PFSK-1 (cell line): ENCODE measurements at regions not wholly inside any gene's neighbourhood (a gene's known extent, or its start where the extent isn't known, plus 50 kb on each side); places are given as distances from the start of the nearest gene placed in this dataset.

Experiments used
- FOXP2 ChIP-seq: optimal IDR thresholded peaks from 2 replicates; pipeline ENCODE3; 2011; ENCODE audit warnings: borderline replicate concordance, control low read depth, inconsistent platforms; ENCODE audit not compliant: insufficient read depth; ENCODE audit errors: extremely low read length, extremely low read depth
- POLR2AphosphoS5 ChIP-seq: IDR thresholded peaks from 2 replicates; pipeline ENCODE4 v1.6.1; 2012; ENCODE audit warnings: low read depth, mild to moderate bottlenecking, control low read depth, low read length, moderate library complexity
- SIN3A ChIP-seq: IDR thresholded peaks from 2 replicates; pipeline ENCODE4 v1.6.1; 2012; ENCODE audit warnings: mild to moderate bottlenecking, low read length, moderate library complexity, borderline replicate concordance; ENCODE audit not compliant: insufficient read depth
- TAF1 ChIP-seq: IDR thresholded peaks from 2 replicates; pipeline ENCODE4 v1.6.1; 2012; ENCODE audit warnings: low read length, control low read depth, borderline replicate concordance; ENCODE audit not compliant: insufficient read depth
- TF ChIP-seq, protein P1 (sequence below), 2 experiments: IDR thresholded peaks; 2 replicates each; pipeline versions ENCODE4 v1.6.1 to v1.8.0; 2011 to 2012; ENCODE audit warnings: low read depth in 2 of 2, low read length in 2 of 2, control low read depth in 1 of 2, inconsistent platforms in 1 of 2, mild to moderate bottlenecking in 1 of 2, moderate library complexity in 1 of 2; ENCODE audit not compliant: insufficient read depth in 1 of 2

DNA sequence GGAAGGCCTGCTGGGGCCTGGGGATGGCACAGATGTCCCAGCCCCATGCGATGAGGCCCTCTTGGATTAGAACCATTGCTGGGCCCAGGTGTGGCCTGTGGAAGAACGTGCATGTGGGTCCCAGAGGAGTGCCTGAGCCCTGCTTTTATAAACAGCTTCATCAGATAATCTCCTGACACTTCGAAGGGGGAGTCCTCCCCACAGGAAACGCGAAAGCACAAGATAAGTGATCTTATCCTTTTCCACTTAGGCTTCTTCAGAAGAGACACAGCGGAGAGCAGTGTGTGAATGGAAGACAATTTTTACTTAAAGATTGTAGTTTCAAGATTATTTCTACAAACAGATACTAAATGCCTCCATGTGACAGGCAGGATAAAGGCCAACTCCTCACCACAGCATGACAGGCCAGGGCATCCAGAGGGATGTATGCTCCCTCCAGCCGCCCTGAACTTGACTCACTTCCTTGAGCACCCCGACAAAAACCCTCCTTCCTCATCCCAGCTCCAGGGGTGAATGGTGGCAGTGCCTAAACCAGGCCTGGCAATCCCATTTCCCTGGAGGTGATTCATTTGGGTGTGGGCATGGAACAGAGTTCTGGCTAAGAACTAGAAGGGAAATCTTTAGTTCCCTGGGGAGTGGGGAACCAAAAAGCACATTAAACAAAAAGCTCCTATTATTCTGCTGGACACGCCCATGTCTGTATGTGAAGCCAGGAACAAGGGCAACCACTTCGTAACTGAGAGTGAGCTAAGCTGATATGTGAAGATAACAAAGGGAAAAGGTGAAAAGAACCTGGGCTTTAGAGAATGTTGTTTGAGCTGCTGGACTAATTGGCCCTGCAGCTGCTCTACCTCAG lies 56.2 kb upstream of the TMEM163 start:
- TF ChIP-seq POLR2AphosphoS5 (no peak), TAF1 (no peak), FOXP2 (no peak), SIN3A (no peak)
- TF ChIP-seq, protein P1, sequence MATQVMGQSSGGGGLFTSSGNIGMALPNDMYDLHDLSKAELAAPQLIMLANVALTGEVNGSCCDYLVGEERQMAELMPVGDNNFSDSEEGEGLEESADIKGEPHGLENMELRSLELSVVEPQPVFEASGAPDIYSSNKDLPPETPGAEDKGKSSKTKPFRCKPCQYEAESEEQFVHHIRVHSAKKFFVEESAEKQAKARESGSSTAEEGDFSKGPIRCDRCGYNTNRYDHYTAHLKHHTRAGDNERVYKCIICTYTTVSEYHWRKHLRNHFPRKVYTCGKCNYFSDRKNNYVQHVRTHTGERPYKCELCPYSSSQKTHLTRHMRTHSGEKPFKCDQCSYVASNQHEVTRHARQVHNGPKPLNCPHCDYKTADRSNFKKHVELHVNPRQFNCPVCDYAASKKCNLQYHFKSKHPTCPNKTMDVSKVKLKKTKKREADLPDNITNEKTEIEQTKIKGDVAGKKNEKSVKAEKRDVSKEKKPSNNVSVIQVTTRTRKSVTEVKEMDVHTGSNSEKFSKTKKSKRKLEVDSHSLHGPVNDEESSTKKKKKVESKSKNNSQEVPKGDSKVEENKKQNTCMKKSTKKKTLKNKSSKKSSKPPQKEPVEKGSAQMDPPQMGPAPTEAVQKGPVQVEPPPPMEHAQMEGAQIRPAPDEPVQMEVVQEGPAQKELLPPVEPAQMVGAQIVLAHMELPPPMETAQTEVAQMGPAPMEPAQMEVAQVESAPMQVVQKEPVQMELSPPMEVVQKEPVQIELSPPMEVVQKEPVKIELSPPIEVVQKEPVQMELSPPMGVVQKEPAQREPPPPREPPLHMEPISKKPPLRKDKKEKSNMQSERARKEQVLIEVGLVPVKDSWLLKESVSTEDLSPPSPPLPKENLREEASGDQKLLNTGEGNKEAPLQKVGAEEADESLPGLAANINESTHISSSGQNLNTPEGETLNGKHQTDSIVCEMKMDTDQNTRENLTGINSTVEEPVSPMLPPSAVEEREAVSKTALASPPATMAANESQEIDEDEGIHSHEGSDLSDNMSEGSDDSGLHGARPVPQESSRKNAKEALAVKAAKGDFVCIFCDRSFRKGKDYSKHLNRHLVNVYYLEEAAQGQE (IDR thresholded peaks at IDR 0.05; ENCODE audit: insufficient read depth in 1 of 2, low read depth in 2 of 2, low read length in 2 of 2) = no peak

DNA sequence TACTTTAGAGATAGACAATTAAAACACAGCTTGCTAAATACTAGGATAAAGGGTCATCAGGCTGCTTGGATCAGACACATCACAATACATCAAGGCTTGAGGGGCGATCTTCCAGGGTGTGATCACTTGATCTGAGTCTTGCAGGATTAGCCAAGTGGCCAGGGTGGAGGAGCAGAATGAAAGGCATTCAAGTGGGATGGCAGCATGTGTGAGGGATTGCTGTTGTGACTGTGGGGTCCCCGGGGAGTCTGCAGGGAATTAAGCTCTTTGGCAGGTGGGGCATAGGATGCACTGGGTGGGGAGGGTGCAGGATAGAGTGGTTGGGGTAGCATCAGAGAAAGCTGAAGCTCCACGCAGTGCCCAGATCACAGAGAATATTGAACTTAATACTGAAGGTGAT lies 58.0 kb upstream of the TMEM163 start:
- TF ChIP-seq, protein P1 (IDR thresholded peaks at IDR 0.05; ENCODE audit: insufficient read depth in 1 of 2, low read depth in 2 of 2, low read length in 2 of 2) = no peak
- no peak for TF ChIP-seq POLR2AphosphoS5
- no peak for TF ChIP-seq FOXP2
- no peak for TF ChIP-seq TAF1
- TF ChIP-seq SIN3A = no peak

DNA sequence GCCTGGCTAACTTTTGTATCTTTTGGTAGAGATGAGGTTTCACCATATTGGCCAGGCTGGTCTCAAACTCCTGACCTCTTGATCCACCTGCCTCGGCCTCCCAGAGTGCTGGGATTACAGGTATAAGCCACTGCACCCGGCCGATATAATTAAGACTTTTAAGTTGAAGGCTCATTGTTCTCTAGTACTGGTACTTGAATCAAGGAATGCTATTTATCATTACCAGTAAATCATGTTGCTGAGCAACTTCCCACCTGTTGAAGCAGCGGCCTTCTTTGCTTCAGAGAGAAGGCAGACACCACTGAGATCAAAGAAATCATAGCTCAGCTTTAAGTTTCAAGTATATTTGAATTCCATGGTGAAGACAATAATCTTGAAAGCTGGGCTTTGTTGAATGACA lies 58.8 kb upstream of the TMEM163 start:
- TF ChIP-seq, protein P1 (IDR thresholded peaks at IDR 0.05; ENCODE audit: insufficient read depth in 1 of 2, low read depth in 2 of 2, low read length in 2 of 2) = no peak
- TF ChIP-seq SIN3A (no peak), FOXP2 (no peak), TAF1 (no peak), POLR2AphosphoS5 (no peak)

GRCh38 chr2:134778372-134778771 lies 59.6 kb upstream of the TMEM163 start:
- TF ChIP-seq, protein P1 (IDR thresholded peaks at IDR 0.05; ENCODE audit: insufficient read depth in 1 of 2, low read depth in 2 of 2, low read length in 2 of 2) = no peak
- TF ChIP-seq SIN3A (no peak), POLR2AphosphoS5 (no peak), TAF1 (no peak), FOXP2 (no peak)
